Breast epithelium (tissue), 4 donors: ENCODE measurements at regions not wholly inside any gene's neighbourhood (a gene's known extent, or its start where the extent isn't known, plus 50 kb on each side); places are given as distances from the start of the nearest gene placed in this dataset.
"Not testable (repeated sequence)": the region's sequence is repeated elsewhere in the genome, so short reads cannot be mapped to it uniquely, and the experiment has no call there.

ENCODE experiments used
- DNase-seq, 2 donors: peaks; one replicate each; pipeline ENCODE4 v3.0.0-alpha.2; 2019; ENCODE audit warnings: low spot score in 2 of 2
- H3K27ac ChIP-seq, 2 donors: fragments of 200-600 bp; sonication (generic) in 1 of 2; one replicate each; pipeline ENCODE4 v1.5.1; 2016 to 2019; ENCODE audit warnings: mild to moderate bottlenecking in 1 of 2
- H3K27me3 ChIP-seq, 2 donors: fragments of 200-600 bp; sonication (generic) in 1 of 2; one replicate each; pipeline versions ENCODE4 v1.5.1 to v1.6.0; 2017 to 2019; ENCODE audit warnings: control low read depth in 1 of 2, mild to moderate bottlenecking in 1 of 2
- H3K36me3 ChIP-seq: fragments of 200-600 bp; one replicate; pipeline ENCODE4 v1.5.1; 2019
- H3K4me1 ChIP-seq, 2 donors: fragments of 200-600 bp; sonication (generic); one replicate each; pipeline ENCODE4 v1.5.1; 2016 to 2019; ENCODE audit warnings: control low read depth in 1 of 2
- H3K4me3 ChIP-seq, 3 donors: fragments of 200-600 bp; sonication (generic); 1 replicate in 2 of 3; 2 replicates in 1 of 3; pipeline ENCODE4 v1.5.1; 2016 to 2019; ENCODE audit warnings: mild to moderate bottlenecking in 3 of 3, moderate library complexity in 2 of 3
- H3K9me3 ChIP-seq, 2 donors: fragments of 200-600 bp; sonication (generic) in 1 of 2; one replicate each; pipeline ENCODE4 v1.5.1; 2016 to 2019; ENCODE audit warnings: control low read depth in 1 of 2
- POLR2A ChIP-seq: fragments of 450-650 bp; IDR thresholded peaks from one replicate; pipeline ENCODE4 v1.6.1; 2016; ENCODE audit warnings: antibody characterized with exemption, mild to moderate bottlenecking, moderate library complexity
- POLR2AphosphoS5 ChIP-seq, 3 donors: sonication (generic); formaldehyde crosslinking; IDR thresholded peaks; one replicate each; pipeline ENCODE4 v1.6.1; 2017; ENCODE audit warnings: antibody characterized with exemption in 3 of 3
- intact Hi-C: fragments of 100-400 bp; cut with DNase I; formaldehyde crosslinking; loops from one replicate; pipeline ENCODE4 v1.15.1; 2023; ENCODE audit warnings: low total_unique reads
- TF ChIP-seq, protein P1 (sequence below), 3 donors: fragments of 450-650 bp; IDR thresholded peaks; one replicate each; pipeline ENCODE4 v1.5.1; 2016 to 2017; ENCODE audit warnings: antibody characterized with exemption in 3 of 3, mild to moderate bottlenecking in 3 of 3, moderate library complexity in 3 of 3

DNA sequence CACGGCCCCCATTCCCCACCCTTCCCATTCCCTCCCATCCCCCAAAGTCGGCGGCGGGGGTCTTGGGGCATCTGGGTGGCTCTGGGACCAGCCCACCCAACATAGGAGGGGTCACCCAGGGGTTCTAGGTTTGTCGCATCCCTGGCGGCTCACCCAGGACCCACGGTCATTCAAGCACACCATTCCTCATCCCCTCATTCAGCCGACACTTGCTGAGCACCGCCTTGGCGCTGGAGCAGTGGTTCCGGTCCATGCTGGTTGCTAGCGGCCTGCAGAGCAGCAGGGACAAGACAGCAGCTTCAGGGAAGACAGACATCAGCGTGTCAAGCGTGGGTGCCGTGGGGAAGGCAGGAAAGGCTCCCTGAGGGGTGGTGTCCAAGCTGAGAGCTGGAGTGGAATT, 50.5 kb upstream of the OTOS start:
- TF ChIP-seq POLR2AphosphoS5 (IDR thresholded peaks at IDR 0.05) (no peak), POLR2A (no peak)
- TF ChIP-seq, protein P1, sequence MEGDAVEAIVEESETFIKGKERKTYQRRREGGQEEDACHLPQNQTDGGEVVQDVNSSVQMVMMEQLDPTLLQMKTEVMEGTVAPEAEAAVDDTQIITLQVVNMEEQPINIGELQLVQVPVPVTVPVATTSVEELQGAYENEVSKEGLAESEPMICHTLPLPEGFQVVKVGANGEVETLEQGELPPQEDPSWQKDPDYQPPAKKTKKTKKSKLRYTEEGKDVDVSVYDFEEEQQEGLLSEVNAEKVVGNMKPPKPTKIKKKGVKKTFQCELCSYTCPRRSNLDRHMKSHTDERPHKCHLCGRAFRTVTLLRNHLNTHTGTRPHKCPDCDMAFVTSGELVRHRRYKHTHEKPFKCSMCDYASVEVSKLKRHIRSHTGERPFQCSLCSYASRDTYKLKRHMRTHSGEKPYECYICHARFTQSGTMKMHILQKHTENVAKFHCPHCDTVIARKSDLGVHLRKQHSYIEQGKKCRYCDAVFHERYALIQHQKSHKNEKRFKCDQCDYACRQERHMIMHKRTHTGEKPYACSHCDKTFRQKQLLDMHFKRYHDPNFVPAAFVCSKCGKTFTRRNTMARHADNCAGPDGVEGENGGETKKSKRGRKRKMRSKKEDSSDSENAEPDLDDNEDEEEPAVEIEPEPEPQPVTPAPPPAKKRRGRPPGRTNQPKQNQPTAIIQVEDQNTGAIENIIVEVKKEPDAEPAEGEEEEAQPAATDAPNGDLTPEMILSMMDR (IDR thresholded peaks at IDR 0.05) = no peak
- no peak overlapping the region for H3K27ac ChIP-seq
- H3K4me3 ChIP-seq = no peak overlapping the region
- peaks cover 0 to 13% of the 10 kb centered on the region in 2 donors for H3K9me3 ChIP-seq
- intact Hi-C loops = no loop called here
- H3K27me3 ChIP-seq = peaks cover 0 to 8% of the 10 kb centered on the region in 2 donors
- no peaks in the 10 kb centered on the region for H3K36me3 ChIP-seq
- peak in 1 of 2 donors; percentile 36 for DNase-seq
- no peaks in the 10 kb centered on the region for H3K4me1 ChIP-seq

DNA sequence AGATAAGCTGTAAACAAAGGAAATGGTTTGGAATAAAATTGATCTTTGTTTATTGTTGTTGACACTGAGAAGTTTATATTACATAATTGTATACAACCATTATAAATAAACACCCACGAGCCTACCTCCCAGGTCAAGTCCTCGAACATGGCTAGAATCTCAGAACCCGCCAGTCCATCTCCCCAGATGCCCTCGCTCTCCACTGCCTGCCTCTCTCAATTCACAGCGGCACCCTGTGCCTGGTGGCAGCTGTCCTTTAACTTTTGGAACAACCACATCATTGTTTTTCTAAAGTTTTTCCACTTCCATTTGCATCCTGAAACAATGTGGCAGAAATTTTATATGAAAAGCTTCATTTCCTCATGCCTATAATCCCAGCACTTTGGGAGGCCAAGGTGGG, 52.2 kb upstream of the OTOS start:
- Histone ChIP-seq H3K27me3 (peaks cover 0 to 3% of the 10 kb centered on the region in 2 donors), H3K9me3 (peaks cover 0 to 7% of the 10 kb centered on the region in 2 donors), H3K27ac (no peak overlapping the region), H3K36me3 (no peaks in the 10 kb centered on the region), H3K4me1 (no peaks in the 10 kb centered on the region), H3K4me3 (no peak overlapping the region)
- DNase-seq = peak in 1 of 2 donors; percentile 22
- intact Hi-C loops = no loop called here
- TF ChIP-seq, protein P1 (IDR thresholded peaks at IDR 0.05) = no peak
- TF ChIP-seq POLR2AphosphoS5 (IDR thresholded peaks at IDR 0.05) = no peak
- no peak for TF ChIP-seq POLR2A

DNA sequence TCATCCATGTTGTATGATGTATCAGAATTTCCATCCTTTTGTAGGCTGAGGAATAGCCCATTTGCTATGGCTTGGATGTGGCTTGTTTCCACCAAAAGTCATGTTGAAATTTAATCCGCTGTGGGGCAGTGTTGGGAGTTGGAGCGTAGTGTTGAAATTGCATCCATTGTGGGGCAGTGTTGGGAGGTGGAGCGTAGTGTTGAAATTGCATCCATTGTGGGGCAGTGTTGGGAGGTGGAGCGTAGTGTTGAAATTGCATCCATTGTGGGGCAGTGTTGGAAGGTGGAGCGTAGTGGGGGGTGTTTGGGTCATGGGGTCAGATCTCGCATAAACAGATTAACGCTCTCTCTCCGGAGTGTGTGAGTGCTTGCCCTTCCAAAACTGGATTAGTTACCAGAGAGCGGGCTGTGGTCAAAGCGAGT, 53.9 kb upstream of the OTOS start:
- H3K9me3 ChIP-seq, H3K27ac ChIP-seq, intact Hi-C loops, H3K4me1 ChIP-seq, H3K4me3 ChIP-seq, DNase-seq, H3K27me3 ChIP-seq, H3K36me3 ChIP-seq: not testable (repeated sequence)

DNA sequence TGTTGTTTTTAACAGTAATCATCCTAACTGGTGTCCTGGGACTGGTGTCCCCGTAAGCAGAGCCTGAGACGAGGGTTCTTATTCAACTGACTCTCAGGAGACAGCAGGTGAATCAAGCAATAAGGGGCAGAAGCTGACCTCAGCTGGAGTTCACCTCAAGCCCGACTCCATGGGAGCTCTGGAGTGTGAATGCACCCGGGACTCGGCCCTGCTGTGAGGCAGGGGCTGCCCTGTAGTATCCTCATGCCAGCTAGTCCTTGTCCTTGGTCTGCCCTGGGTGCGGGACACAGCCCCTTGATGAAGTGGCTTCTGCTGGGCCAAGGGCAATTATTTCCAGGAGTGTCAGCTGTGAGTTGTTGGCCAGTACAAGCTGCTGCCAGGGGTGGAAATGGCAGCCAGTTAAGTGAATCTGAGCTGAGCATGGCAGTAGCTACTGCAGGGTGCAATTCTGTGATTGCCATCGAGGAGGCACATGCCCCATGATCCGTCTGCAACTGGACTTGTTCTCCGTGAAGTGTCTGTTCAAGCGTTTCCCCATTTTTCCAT, 54.9 kb upstream of the OTOS start:
- Histone ChIP-seq H3K27me3 (peaks cover 0 to 4% of the 10 kb centered on the region in 2 donors), H3K4me1 (no peaks in the 10 kb centered on the region), H3K4me3 (no peak overlapping the region), H3K9me3 (no peaks in the 10 kb centered on the region), H3K27ac (no peak overlapping the region), H3K36me3 (no peaks in the 10 kb centered on the region)
- DNase-seq = no peak
- TF ChIP-seq POLR2A = no peak
- TF ChIP-seq, protein P1 (IDR thresholded peaks at IDR 0.05) = no peak
- TF ChIP-seq POLR2AphosphoS5 (IDR thresholded peaks at IDR 0.05) = no peak
- intact Hi-C loops = no loop called here

DNA sequence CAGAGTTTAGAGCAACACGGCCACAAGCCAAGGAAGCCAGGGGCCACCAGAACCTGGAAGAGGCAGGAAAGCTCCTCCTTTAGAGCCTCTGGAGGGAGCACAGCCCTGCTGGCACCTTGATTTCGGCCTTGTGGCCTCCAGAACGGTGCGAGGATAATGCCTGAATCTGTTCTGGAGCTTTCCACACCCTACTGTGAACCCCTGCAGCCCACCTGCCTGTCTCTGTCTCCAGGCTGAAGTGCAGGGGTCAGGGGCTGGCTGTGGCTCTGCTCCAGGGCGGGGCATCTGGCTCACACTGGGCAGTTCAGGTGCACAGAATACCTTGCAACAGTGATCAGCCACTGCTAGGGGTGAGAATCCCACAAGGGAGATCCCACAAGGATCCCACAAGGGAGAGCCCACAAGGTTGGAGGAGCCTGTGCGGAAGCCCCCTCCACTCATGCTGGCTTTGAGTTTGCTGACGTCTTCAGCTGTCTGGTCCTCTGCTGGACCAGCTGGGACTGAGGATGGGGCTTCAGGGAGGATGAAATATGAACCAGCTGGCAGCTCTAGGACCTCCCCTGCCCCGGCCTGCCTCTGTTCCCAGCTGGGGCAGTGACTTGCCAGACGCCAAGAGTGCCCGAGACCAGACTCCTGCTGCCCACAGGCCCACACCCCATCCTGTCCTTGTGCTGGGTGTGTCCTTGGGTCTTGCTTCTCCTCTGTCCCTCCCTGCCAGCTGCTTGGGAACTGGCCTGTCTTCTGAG, 56.4 kb upstream of the OTOS start:
- H3K4me3 ChIP-seq = no peak overlapping the region
- intact Hi-C loops = no loop called here
- no peak overlapping the region for H3K27ac ChIP-seq
- no peaks in the 10 kb centered on the region for H3K36me3 ChIP-seq
- no peak for TF ChIP-seq POLR2A
- DNase-seq = no peak
- no peaks in the 10 kb centered on the region for H3K4me1 ChIP-seq
- no peaks in the 10 kb centered on the region for H3K9me3 ChIP-seq
- peaks cover 0 to 4% of the 10 kb centered on the region in 2 donors for H3K27me3 ChIP-seq

DNA sequence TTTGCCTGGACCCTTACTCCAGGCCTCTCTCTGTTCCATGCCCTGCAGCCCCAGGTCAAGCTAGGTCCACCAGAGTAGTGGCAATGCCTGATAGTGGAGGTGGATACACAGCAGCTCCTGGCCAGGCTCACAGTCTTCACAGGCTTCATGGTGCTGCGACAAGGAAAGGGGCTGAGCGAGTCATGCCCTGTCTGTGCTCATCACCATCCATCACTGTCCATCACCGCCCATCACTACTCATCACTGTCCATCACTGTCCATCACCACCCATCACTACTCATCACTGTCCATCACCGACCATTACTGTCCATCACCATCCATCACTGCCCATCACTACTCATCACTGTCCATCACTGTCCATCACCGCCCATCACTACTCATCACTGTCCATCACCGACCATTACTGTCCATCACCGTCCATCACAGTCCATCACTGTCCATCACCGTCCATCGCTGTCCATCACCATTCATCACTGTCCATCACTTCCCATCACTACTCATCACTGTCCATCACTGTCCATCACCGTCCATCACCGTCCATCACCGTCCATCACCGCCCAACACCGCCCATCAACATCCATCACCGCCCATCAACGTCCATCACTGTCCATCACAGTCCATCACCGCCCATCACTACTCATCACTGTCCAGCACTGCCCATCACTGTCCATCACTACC, 57.1 kb upstream of the OTOS start:
- TF ChIP-seq POLR2AphosphoS5 (IDR thresholded peaks at IDR 0.05) (no peak), POLR2A (no peak)
- TF ChIP-seq, protein P1 (IDR thresholded peaks at IDR 0.05) = no peak
- intact Hi-C loops = no loop called here
- Histone ChIP-seq H3K4me3 (no peak overlapping the region), H3K9me3 (no peaks in the 10 kb centered on the region), H3K27ac (no peak overlapping the region), H3K4me1 (no peaks in the 10 kb centered on the region), H3K27me3 (peaks cover 0 to 6% of the 10 kb centered on the region in 2 donors), H3K36me3 (no peaks in the 10 kb centered on the region)
- no peak for DNase-seq
